GM21717 (cell line): ENCODE measurements at regions not wholly inside any gene's neighbourhood (a gene's known extent, or its start where the extent isn't known, plus 50 kb on each side); places are given as distances from the start of the nearest gene placed in this dataset.
"Not testable (repeated sequence)": the region's sequence is repeated elsewhere in the genome, so short reads cannot be mapped to it uniquely, and the experiment has no call there.

ENCODE experiments used
- ATAC-seq: cut with Tn5 transposase; IDR thresholded peaks from one replicate; pipeline ENCODE4 v1.9.1; 2021; ENCODE audit warnings: mild to moderate bottlenecking, moderate library complexity; ENCODE audit not compliant: unreplicated experiment

DNA sequence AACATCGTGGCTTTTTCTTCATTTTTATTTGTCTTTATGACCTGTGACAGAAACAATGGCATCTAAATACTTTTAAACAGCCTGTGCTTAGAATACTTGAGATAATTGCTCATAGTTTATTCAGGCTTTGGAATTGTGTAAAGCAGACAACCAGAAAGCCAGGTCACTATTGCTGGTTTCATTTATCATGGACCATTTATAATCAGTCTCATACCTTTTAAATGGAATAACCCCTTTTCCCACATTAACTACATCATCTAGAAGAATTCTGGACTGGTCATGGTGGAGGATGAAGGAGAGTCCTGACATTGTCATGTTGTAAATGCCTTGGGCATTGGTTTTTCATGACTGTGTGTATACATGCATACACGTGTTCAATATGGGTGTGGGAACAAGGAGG is 661.5 kb downstream of the EPM2A start:
- no peak for ATAC-seq

DNA sequence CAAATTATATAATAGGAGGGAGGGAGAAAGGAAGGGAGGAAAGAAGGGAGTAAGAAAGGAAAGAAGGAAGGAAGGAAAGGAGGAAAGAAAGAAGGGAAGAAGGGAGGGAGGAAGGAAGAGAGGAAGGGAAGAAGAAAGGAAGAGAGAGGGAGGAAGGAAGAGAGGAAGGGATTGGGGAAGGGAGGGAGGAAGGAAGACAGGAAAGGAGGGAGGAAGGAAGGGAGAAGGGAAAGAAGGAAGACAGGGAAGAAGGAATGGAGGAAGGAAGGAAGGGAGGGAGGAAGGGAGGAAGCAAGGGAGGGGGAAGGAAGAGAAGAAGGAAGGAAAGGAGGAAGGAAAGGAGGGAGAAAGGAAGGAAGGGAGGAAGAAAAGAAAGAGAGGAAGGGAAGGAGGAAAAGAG is 660.5 kb downstream of the EPM2A start:
- ATAC-seq: no peak

DNA sequence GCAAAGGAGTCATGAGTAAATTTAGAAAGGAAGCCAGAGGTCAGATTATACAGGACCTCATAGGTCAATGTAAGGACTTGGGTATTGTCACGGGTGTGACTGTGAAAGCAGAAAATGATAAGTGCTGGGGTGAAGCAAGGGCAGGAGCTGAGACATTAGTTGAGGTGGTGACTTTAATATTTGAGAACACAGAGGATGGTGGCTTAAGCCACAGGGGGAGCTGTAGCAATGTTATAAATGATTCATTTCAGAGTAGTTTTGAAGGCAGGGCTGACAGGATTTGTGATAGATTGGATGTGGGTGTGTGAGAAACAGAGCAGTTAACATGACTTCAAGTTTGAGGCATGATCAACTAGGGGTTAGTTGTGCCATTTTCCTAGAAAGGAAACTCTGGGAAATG is 659.9 kb downstream of the EPM2A start:
- no peak for ATAC-seq

DNA sequence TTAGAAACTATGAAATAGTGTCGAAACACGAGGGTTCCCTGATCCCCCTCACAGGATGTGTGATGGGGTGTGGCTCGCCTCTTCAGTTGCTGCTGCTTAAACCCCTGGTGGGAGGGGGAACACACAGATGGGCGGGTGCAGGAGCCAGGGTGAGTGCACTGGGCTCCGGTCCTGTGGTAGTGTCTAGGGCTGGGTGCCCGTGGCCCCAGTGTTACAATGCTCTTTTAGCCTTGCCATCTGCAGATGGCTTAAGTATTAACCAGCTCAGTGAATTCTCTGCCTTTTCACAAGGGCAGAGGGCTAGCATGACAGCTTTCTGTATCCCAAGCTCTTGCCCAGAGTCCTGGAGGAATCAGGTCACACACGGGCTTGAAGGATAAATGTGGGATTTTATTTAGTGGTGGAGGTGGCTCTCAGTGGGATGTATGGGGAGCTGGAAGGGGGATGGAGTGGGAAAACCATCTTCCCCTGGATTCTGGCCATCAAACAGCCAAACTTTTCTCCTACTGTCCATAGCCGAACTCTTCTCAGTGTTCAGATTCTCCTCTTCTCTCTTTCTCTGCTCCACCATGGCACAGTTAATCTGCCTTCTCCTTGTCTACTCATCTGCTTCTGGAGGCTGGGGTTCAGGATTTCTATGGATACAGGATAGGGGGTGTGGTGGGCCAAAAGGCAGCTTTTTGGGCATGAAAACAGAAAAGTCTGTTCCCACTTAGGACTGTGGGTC is 659.0 kb downstream of the EPM2A start:
- ATAC-seq: no peak

DNA sequence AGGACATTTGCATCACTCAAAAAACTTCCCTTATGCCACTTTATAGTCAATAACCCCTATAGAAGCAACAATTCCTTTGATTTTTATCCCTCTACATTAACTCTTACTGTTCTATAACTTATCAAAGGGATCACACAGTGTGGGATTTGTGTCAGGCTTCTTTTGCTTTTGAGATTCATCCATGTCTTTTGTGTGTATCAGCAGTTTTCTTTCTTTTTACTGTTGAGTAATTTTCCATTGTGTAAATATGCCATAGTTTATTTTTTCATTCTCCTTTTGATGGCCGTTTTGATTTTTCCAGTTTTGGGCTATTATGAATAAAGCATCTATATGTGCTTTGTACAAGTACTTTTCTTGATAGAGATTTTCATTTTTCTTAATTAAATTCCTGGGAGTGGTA is 657.9 kb downstream of the EPM2A start:
- no peak for ATAC-seq

DNA sequence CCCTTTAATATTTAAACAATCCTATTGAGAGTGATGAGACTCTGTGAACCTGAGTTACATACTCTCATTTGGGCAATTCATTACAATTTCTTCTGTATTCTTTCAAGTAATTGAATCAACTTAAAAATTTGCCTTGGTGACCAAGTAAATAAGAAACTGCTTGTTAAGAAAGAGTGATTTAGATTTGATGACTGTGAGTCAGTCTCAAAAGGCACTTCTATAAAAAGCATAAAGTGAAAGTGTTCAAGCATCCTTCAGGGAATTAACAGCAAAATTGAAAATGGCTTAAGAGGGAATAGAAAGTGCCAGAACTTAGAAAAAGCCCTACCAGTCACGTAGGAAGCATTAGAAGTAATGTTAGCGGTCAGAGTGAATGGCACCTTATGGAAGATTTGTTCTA is 654.7 kb downstream of the EPM2A start:
- ATAC-seq: no peak

DNA sequence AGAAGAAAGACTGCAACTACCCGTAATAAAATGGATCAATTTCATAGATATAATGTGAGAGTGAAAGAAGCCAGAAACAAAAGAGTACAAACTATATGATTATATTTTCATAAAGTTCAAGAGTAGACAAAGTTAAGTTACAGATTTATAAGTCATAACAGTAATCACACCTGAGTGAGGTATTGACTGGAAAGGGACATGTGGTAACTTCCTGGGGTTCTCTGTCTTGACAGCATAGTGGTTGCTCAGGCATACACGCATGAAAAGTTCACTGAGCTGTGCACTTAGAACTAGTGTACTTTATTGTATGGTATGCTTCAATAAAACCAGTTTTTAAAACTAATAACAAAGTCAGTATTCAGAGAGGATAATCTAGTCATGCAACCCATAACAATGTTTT is 653.6 kb downstream of the EPM2A start:
- no peak for ATAC-seq

DNA sequence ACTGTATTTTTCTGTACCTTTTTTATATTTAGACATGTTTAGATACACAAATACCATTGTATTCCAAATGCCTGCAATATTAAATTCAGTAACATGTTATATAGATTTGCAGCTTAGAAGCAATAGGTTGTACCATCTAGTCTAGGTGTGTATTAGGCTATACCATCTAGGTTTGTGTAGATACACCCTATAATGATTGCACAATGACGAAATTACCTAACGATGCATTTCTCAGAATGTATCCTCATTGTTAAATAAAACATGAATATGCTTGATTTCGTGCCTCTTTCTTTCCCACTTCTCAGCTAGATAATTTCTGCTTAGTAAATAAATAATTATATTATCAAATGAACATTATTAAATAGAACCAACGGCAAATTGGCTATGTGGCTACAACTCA is 653.0 kb downstream of the EPM2A start:
- no peak for ATAC-seq

DNA sequence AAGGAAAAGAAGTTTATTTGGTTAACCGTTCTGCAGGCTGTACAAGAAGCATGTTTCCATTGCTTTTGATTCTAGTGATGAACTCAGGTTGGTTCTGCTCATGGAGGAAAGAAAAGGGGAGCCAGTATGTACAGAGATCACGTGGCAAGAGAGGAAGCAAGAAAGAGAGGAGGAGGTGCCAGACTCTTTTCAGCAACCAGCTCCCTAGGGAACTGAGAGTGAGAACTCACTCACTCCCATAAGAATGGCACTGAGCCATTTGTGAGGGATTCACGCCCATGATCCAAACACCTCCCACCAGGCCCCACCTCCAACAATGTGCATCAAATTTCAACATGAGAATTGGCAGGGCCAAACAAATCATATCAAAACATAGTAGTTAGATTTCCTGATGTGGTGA is 649.1 kb downstream of the EPM2A start:
- ATAC-seq: no peak

DNA sequence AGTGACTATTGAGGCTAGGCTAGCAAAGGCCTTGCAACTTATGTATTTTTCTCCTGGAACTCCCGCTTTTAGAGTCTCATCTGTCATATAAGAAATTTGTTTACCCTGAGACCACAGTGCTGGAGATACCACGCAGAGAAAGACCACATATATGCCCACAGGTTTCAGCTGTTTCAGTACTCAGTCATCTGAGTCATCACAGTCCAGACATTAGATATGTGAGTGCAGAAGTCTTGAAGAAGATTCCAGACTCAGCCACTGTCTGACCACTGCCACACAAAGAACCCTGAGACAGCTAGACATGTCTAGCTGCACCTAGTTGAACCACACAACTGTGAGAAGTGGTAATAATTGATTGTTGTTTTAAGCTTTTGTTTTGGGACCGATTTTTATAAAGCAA is 648.3 kb downstream of the EPM2A start:
- ATAC-seq: peak; percentile 73

DNA sequence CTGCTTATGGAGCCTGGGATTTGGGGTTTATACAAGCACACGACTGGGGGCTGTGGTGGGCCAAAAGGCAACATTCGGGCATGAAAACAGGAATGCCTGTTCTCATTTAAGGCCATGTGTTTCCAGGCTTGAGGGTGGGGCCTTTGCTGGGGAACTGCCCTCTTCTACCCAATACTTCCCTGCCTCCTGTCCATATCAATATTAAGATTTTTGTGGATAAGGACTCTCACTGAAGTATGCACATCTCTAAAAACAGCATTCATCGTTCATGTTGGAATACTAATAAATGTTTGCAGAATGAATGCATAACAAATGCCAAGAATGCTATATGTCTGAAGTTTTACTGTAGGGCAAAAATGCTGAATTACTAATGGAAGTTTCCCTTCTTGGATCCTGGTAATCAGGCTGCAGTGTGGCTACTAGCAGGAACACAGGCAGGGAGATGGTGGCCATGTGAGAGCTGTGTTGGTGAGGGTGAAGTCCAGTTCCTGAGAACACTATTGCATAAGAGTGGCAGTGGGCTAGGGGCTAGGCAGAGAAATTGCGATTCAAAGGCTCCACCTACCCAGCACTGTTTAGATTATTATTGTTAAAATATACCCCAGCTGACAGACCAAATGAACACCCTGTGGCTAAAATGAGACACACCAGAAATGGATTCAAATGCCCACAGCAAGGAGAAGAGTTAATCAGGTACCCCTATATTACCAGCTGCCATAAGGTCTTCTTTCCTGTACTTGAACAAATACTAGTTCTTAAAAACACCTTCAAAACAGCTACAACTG is 644.3 kb downstream of the EPM2A start:
- ATAC-seq: no peak

DNA sequence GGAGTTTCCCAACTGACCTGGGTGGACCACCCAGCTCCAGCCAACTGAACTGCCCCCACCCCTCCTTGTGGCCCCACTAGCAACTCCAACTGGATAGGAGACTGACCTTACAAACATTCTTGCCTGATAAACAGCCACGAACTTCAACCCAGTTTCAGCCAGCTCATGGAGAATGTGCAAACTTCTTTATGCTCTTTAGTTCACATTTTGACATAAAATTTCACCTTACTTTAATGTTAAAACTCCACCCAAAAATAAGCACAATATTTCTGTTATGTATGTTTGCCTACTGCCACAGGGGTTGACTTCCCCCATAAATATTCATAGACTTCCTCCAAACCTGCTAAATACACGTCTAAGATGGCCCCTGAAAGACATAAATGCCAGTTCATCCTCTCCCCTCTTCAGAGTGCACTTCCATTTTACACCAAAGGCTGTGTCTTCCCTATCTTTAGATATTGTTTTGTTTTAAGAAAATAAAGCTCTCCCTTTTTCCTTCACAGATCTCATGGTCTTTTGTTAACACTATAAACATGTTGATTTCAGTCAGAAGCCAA is 643.7 kb downstream of the EPM2A start:
- no peak for ATAC-seq

DNA sequence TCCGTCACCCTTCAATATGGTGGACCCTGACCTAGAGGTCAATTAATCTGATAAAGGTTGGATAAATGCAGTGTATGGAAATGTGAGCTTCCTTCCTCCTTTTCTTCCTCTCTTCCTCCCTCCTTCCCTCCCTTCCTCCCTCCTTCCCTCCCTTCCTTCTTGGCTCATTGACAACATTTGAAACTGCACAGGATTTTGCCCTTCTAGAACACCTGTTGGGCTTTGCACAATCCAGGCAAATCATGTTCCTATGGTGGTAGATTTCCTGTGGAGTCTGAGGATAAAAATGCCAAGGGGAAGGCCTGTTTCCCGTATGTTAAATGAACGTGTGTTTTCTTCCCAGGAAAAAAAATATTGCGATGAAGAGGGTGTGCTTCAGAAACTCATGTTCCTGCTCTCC is 642.8 kb downstream of the EPM2A start:
- ATAC-seq: no peak

DNA sequence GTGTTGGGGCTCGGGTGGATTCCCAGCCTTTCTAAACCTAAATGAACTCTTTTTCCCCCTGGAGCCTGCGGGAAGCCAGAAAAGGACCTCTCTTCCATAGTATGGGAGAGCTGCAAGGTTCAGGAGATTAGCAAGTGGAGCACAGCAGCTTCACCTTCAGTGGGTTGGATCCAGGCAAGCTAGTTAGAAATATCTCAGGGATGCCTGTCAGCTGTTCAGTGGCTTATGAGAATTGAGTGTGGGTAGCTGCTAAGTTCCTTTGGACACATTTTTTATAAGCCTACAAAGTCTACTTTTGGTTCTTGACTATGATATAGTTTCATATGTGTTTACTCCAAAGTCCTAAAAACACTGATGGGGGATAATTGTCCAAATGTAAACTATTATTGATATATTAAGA is 642.1 kb downstream of the EPM2A start:
- ATAC-seq: no peak

DNA sequence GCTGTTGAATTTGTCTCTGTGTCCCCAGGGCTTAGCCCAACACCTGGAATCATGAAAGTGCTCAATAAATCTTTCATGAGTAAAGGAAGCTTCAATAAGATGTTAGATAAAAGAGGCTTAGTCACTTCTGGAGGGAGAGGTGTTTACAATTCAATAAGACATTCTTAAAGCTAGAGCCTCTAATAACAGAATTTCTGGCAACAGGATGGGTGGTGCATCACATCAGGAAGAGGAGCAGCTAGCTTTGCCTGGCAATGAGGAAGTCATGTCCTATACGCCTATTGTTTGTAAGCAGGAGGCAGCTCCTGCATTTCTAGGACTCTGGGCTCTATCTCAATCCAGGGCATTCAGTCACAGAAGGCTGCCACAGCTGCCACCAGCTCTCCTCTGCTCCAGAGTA is 638.5 kb downstream of the EPM2A start:
- ATAC-seq: no peak

DNA sequence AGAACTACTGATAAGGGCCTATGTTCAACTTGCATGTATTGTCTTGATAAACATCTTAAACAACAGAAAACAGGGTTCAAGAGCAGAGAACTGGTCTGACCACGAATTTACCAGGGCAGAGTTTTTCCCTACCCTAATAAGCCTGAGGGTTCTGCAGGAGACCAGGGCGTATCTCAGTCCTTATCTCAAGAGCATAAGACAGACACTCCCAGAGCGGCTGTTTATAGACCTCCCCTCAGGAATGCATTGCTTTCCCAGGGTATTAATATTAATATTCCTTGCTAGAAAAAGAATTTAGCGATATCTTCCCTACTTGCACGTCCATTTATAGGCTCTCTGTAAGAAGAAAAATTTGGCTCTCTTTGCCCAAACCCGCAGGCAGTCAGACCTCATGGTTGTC is 637.2 kb downstream of the EPM2A start:
- ATAC-seq: not testable (repeated sequence)

DNA sequence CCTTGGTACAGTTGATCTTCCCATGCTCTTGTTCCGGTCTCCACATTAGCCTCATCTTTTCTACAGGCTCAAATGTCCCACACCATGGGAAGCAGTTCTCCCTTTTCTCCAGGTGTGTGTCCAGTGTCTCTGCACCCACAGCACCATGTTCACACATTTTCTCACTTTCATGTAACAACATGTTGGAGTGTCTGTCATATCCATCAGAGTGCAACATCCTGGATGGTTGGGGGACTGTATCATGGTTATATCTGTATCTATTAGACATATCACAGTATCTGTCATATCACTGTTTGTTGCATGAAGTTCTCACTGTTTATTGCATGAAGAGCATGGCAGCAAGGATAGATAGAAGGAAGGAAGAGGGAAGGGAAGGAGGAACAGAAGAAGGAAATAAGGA is 635.6 kb downstream of the EPM2A start:
- ATAC-seq: no peak

DNA sequence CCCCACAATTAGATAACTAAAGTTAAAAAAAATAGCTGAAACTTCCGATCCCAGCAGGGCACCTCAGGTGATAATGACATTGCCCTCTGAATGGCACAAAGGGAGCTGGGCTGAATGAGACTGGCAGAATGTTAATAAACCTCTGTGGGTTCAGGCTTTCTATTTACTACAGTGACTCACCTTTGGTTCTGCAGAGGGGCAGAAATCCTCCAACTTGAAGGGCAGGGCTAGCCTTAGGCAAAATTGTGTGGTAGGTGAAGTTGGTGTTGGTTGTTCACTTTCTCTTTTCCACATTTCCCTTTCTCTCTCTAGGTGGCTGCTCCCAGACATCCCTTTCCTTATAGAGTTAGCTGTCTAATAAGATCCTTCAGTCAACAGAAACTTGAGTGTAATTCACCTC is 625.2 kb downstream of the EPM2A start:
- ATAC-seq: no peak

DNA sequence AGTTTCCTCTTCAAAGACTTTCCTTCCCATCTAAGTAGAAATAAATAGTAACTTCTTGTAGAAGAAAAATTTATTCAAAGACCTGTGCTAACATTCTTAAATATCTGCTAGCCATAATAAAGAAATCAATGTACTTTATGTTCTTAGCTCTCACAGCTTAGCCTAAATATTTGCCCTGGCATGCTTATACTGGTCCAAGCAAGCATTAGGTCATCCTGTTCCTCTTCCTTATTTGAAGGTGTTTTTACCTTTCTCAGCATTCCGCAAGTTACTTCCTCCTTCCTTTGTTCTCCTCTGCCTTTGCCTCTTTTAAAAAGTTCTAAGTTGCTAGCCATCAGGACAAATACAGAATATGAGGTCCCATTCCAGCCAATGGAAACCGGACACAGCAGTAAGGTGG is 623.9 kb downstream of the EPM2A start:
- not testable (repeated sequence) for ATAC-seq

DNA sequence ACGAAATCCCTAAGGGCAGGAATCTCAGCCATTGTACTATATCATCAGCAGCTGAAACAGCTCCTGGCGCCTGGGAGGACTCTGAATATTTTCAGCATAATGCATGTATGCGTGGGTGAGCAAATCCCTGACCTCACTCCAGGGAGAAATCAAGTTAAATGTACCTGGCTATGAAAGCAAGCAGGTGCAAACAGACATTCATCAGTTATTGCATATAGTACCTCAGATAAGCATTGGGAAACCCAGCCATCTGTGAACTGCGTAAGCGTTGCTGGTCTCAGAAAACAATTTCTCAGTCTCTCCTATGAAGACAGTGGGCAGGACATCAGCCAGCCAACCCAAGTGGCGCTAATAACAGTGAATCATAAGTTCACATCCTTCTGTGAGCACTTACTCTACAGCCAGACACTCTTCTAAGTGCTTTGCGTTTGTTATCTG is 622.6 kb downstream of the EPM2A start:
- ATAC-seq: no peak

DNA sequence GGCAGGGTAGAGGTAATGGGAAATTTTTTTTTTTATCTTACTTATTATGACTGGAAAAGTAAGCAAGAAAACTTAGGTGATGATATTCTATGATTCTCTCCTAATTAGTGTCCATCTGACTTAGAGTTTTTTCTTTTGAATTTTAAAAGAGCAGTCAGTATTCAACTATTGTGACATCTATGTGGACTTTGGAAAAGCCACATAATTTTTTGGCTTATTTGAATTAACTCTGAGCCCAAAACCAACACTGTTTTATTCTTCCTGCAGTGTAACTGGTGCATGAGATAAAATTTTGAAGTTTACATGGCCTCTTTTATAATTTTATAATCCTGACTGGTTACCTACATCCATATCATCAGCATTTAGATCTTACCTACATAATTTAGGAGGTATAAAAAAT is 619.7 kb downstream of the EPM2A start:
- no peak for ATAC-seq

DNA sequence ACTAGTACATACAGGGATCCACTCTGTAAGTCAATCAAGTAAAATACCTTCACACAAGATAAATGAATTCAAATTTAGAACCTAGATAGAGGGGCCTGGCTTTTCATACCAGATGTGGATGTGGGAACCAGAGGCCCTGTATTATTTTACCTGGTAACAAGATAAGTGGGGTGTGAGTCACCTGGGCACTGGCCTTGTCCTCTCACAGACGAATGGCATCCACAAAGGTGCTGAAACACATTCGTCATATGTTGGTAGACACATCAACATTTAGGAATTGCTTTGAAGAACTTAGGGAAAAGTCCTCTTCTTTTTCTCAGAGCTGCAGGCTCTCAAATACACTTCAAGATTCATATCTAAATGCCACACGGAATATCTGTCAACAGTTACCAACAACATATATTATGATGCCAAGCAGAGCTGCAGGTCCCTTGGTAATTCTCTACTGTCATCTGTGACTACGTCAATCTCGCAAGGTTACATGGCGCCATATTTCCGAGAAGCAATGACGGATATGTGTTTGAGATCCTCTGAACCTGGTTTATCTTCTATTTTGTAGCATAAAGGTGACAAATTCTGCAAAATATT is 618.6 kb downstream of the EPM2A start:
- no peak for ATAC-seq
